Keratinocyte (primary cell): ENCODE measurements at regions not wholly inside any gene's neighbourhood (a gene's known extent, or its start where the extent isn't known, plus 50 kb on each side); places are given as distances from the start of the nearest gene placed in this dataset.

ENCODE experiments used
- DNase-seq: peaks from one replicate; pipeline ENCODE4 v3.0.0-alpha.2; 2011; ENCODE audit warnings: low read depth, missing footprints, low spot score
- FAIRE-seq: peaks from 2 replicates; lab custom pipeline; 2011; peaks lifted over from hg19 to GRCh38; lab: Jason Lieb, UNC
- H2AFZ ChIP-seq: 2 replicates; pipeline ENCODE4 v1.6.0; 2012; ENCODE audit warnings: low read length, control low read depth, inconsistent platforms; ENCODE audit not compliant: control insufficient read depth
- H3K27ac ChIP-seq: 2 replicates; pipeline ENCODE4 v1.5.1; 2011; ENCODE audit warnings: low read length; ENCODE audit not compliant: control insufficient read depth, insufficient read depth
- H3K27me3 ChIP-seq: 3 replicates; pipeline ENCODE4 v1.6.0; 2011; ENCODE audit warnings: low read length; ENCODE audit not compliant: control insufficient read depth, insufficient read depth; ENCODE audit errors: extremely low read depth
- H3K36me3 ChIP-seq, 2 experiments: 2 replicates in 1 of 2; 3 replicates in 1 of 2; pipeline ENCODE4 v1.5.1; 2011; ENCODE audit warnings: low read length in 2 of 2, mild to moderate bottlenecking in 1 of 2; ENCODE audit not compliant: control insufficient read depth in 2 of 2, insufficient read depth in 2 of 2; ENCODE audit errors: extremely low read depth in 1 of 2
- H3K4me1 ChIP-seq: 3 replicates; pipeline ENCODE4 v1.5.1; 2011; ENCODE audit warnings: low read length; ENCODE audit not compliant: control insufficient read depth, insufficient read depth; ENCODE audit errors: extremely low read depth
- H3K4me2 ChIP-seq: 3 replicates; pipeline ENCODE4 v1.6.0; 2011; ENCODE audit warnings: low read depth, low read length; ENCODE audit not compliant: control insufficient read depth, insufficient read depth; ENCODE audit errors: extremely low read depth
- H3K4me3 ChIP-seq, 3 experiments: fragments of 200-600 bp in 1 of 3; sonication (generic) in 1 of 3; 2 replicates in 2 of 3; 3 replicates in 1 of 3; pipeline ENCODE4 v1.5.1; 2011 to 2016; ENCODE audit warnings: low read length in 3 of 3, mild to moderate bottlenecking in 3 of 3, control low read depth in 2 of 3, inconsistent platforms in 1 of 3, low read depth in 1 of 3, mixed read lengths in 1 of 3, mixed run types in 1 of 3, moderate library complexity in 1 of 3; ENCODE audit not compliant: control insufficient read depth in 2 of 3, insufficient read depth in 2 of 3; ENCODE audit errors: extremely low read depth in 1 of 3
- H3K79me2 ChIP-seq: 2 replicates; pipeline ENCODE4 v1.6.0; 2012; ENCODE audit warnings: low read length; ENCODE audit not compliant: control insufficient read depth, insufficient read depth
- H3K9ac ChIP-seq: 3 replicates; pipeline ENCODE4 v1.6.0; 2011; ENCODE audit warnings: low read length; ENCODE audit not compliant: control insufficient read depth, insufficient read depth; ENCODE audit errors: extremely low read depth
- H3K9me1 ChIP-seq: 3 replicates; pipeline ENCODE4 v1.6.0; 2011; ENCODE audit warnings: low read length; ENCODE audit not compliant: control insufficient read depth, insufficient read depth; ENCODE audit errors: extremely low read depth
- H3K9me3 ChIP-seq: 2 replicates; pipeline ENCODE4 v1.5.1; 2012; ENCODE audit warnings: low read depth, low read length; ENCODE audit not compliant: control insufficient read depth
- H4K20me1 ChIP-seq: 3 replicates; pipeline ENCODE4 v1.6.0; 2011; ENCODE audit warnings: low read length; ENCODE audit not compliant: control insufficient read depth, insufficient read depth; ENCODE audit errors: extremely low read depth
- CTCF ChIP-seq, 3 experiments: IDR thresholded peaks in 1 of 3; conservative IDR thresholded peaks in 1 of 3; optimal IDR thresholded peaks in 1 of 3; 2 replicates in 2 of 3; 3 replicates in 1 of 3; pipeline versions ENCODE3 to v1.5.1; 2011; ENCODE audit warnings: low read length in 3 of 3, mild to moderate bottlenecking in 3 of 3, moderate library complexity in 2 of 3, control low read depth in 1 of 3, inconsistent platforms in 1 of 3; ENCODE audit not compliant: insufficient read depth in 2 of 3; ENCODE audit errors: extremely low read depth in 1 of 3
- EZH2 ChIP-seq: IDR thresholded peaks from one replicate; pipeline ENCODE4 v1.6.1; 2012; ENCODE audit warnings: inconsistent platforms, mild to moderate bottlenecking, low read length, moderate library complexity
- dilution Hi-C: fragments of 300-500 bp; cut with MboI; formaldehyde crosslinking; loops from one replicate; pipeline ENCODE4 v1.7.0; 2020; ENCODE audit warnings: low sequenced_read_pairs; ENCODE audit not compliant: extremely low pct_ligation_motif_present

DNA sequence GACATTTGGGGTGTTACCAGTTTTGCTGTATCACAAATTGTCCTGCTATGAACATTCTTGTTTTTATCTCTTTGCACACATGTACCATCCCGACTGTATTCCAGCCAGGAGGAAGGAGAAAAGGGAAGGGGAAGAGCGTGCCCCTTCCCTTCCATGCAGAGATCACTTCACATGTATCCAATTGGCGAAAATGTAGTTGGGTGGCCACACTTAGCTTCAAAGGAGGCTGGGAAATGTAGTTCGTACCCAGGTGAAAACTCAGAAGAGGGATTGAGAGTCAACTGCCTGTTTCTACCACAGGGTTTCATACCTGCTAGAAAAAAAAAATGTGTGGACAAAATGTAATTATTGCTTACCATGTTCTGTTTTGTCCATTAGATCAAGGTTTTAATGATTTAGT, 189.1 kb upstream of the PELI2 start:
- DNase-seq: no peak
- H3K9me1 ChIP-seq: no peaks in the 10 kb centered on the region
- no peak overlapping the region for H3K27ac ChIP-seq
- H3K4me2 ChIP-seq: no peak overlapping the region
- H3K4me1 ChIP-seq: no peaks in the 10 kb centered on the region
- no peaks in the 10 kb centered on the region for H3K36me3 ChIP-seq
- no peaks in the 10 kb centered on the region for H3K79me2 ChIP-seq
- H3K9me3 ChIP-seq: no peaks in the 10 kb centered on the region
- H3K9ac ChIP-seq: no peak overlapping the region
- dilution Hi-C loops: no loop called here
- TF ChIP-seq CTCF (optimal IDR thresholded peaks at IDR 0.05 in 1 of 3, IDR thresholded peaks at IDR 0.05 in 1 of 3, conservative IDR thresholded peaks at IDR 0.05 in 1 of 3; ENCODE audit: extremely low read depth in 1 of 3, insufficient read depth in 2 of 3, low read length in 3 of 3) (no peak), EZH2 (no peak)
- H3K4me3 ChIP-seq: no peak overlapping the region
- H3K27me3 ChIP-seq: no peaks in the 10 kb centered on the region
- no peaks in the 10 kb centered on the region for H4K20me1 ChIP-seq
- FAIRE-seq: no peak
- no peak overlapping the region for H2AFZ ChIP-seq

GRCh38 chr14:55930016-55930784, 188.0 kb upstream of the PELI2 start:
- DNase-seq: no peak
- Histone ChIP-seq H4K20me1 (no peaks in the 10 kb centered on the region), H3K36me3 (no peaks in the 10 kb centered on the region), H2AFZ (no peak overlapping the region), H3K4me1 (no peaks in the 10 kb centered on the region), H3K79me2 (no peaks in the 10 kb centered on the region), H3K9ac (no peak overlapping the region), H3K27ac (no peak overlapping the region), H3K9me3 (no peaks in the 10 kb centered on the region), H3K9me1 (no peaks in the 10 kb centered on the region), H3K4me2 (no peak overlapping the region), H3K27me3 (no peaks in the 10 kb centered on the region), H3K4me3 (no peak overlapping the region)
- TF ChIP-seq CTCF (optimal IDR thresholded peaks at IDR 0.05 in 1 of 3, IDR thresholded peaks at IDR 0.05 in 1 of 3, conservative IDR thresholded peaks at IDR 0.05 in 1 of 3; ENCODE audit: extremely low read depth in 1 of 3, insufficient read depth in 2 of 3, low read length in 3 of 3) (no peak), EZH2 (no peak)
- dilution Hi-C loops: no loop called here
- FAIRE-seq: no peak
